Naive thymus-derived CD4-positive, alpha-beta T cell (primary cell): ENCODE measurements at regions not wholly inside any gene's neighbourhood (a gene's known extent, or its start where the extent isn't known, plus 50 kb on each side); places are given as distances from the start of the nearest gene placed in this dataset.

Source experiments
- ATAC-seq: fragments of 150-1000 bp; cut with Tn5 transposase; 2 replicates; pipeline ENCODE4 v1.10.0; 2021; ENCODE audit warnings: mild to moderate bottlenecking, moderate library complexity
- CTCF ChIA-PET: fragments of 350-600 bp; sonication (Branson Sonifier 250); formaldehyde crosslinking; loops from one replicate; lab custom pipeline; 2021; ENCODE audit warnings: antibody characterized with exemption; lab: Charles Lee
- POLR2A ChIA-PET: fragments of 350-600 bp; sonication (Branson Sonifier 250); formaldehyde crosslinking; loops from one replicate; lab custom pipeline; 2021; ENCODE audit warnings: antibody characterized with exemption, inconsistent platforms; lab: Charles Lee
- DNase-seq, 9 donors: peaks; one replicate each; pipeline versions ENCODE4 v3.0.0 to v3.0.0-alpha.2; 2020 to 2022; ENCODE audit warnings: mixed read lengths in 1 of 9
- H3K27ac ChIP-seq: one replicate; pipeline ENCODE4 v1.7.0; 2013; ENCODE audit warnings: mild to moderate bottlenecking, low read depth, low read length, moderate library complexity
- H3K27me3 ChIP-seq, 2 donors: one replicate each; pipeline ENCODE4 v1.7.0; 2013; ENCODE audit warnings: low read length in 2 of 2, mild to moderate bottlenecking in 2 of 2, moderate library complexity in 2 of 2; ENCODE audit not compliant: control insufficient read depth in 2 of 2, insufficient read depth in 2 of 2
- H3K36me3 ChIP-seq, 3 experiments: 1 replicate in 2 of 3; 2 replicates in 1 of 3; pipeline ENCODE4 v1.7.0; 2013; ENCODE audit warnings: low read length in 3 of 3, mild to moderate bottlenecking in 3 of 3, moderate library complexity in 1 of 3; ENCODE audit not compliant: insufficient read depth in 3 of 3, control insufficient read depth in 2 of 3
- H3K4me1 ChIP-seq, 2 donors: one replicate each; pipeline ENCODE4 v1.7.0; 2013; ENCODE audit warnings: low read length in 2 of 2, mild to moderate bottlenecking in 2 of 2, moderate library complexity in 1 of 2; ENCODE audit not compliant: control insufficient read depth in 2 of 2, insufficient read depth in 2 of 2
- H3K4me3 ChIP-seq: 2 replicates; pipeline ENCODE4 v1.7.0; 2013; ENCODE audit warnings: mild to moderate bottlenecking, low read length
- H3K9me3 ChIP-seq, 3 experiments: 1 replicate in 2 of 3; 2 replicates in 1 of 3; pipeline ENCODE4 v1.7.0; 2013; ENCODE audit warnings: low read length in 3 of 3; ENCODE audit not compliant: control insufficient read depth in 2 of 3
- H3K27ac Mint-ChIP-seq, 9 donors: one replicate each; pipeline ENCODE4 v1.8.0; 2020 to 2022; ENCODE audit warnings: mixed read lengths in 9 of 9, mild to moderate bottlenecking in 8 of 9, moderate library complexity in 5 of 9, inconsistent platforms in 2 of 9
- H3K27me3 Mint-ChIP-seq, 5 donors: one replicate each; pipeline ENCODE4 v1.8.0; 2021 to 2022; ENCODE audit warnings: mixed read lengths in 5 of 5, mild to moderate bottlenecking in 1 of 5
- H3K36me3 Mint-ChIP-seq, 5 donors: one replicate each; pipeline ENCODE4 v1.8.0; 2020 to 2022; ENCODE audit warnings: mixed read lengths in 5 of 5, mild to moderate bottlenecking in 3 of 5, inconsistent platforms in 1 of 5
- H3K4me1 Mint-ChIP-seq, 7 donors: one replicate each; pipeline ENCODE4 v1.8.0; 2020 to 2022; ENCODE audit warnings: mixed read lengths in 7 of 7, mild to moderate bottlenecking in 3 of 7, inconsistent platforms in 1 of 7
- H3K4me3 Mint-ChIP-seq, 10 donors: one replicate each; pipeline ENCODE4 v1.8.0; 2020 to 2022; ENCODE audit warnings: mild to moderate bottlenecking in 10 of 10, mixed read lengths in 10 of 10, moderate library complexity in 6 of 10, inconsistent platforms in 2 of 10
- H3K9me3 Mint-ChIP-seq, 11 donors: one replicate each; pipeline ENCODE4 v1.8.0; 2020 to 2022; ENCODE audit warnings: mixed read lengths in 11 of 11, mild to moderate bottlenecking in 4 of 11, inconsistent platforms in 1 of 11, moderate library complexity in 1 of 11
- intact Hi-C, 2 donors: fragments of 100-400 bp; cut with micrococcal nuclease; formaldehyde crosslinking; loops; one replicate each; pipeline ENCODE4 v1.15.1; 2023

GRCh38 chr16:47780213-47780875 is 319.2 kb downstream of the PHKB start:
- Mint-ChIP-seq H3K27ac (peak overlapping the region in 4 of 9 donors; percentile 45 to 89 (median 74)), H3K4me3 (peak overlapping the region in 8 of 10 donors; percentile 41 to 91 (median 86))

GRCh38 chr16:47779201-47780016 is 318.3 kb downstream of the PHKB start:
- peak overlapping the region; percentile 50 for H3K27ac ChIP-seq

More at GRCh38 chr16:47780213-47780875, 319.2 kb downstream of the PHKB start:
- Histone ChIP-seq H3K4me3 (no peak overlapping the region), H3K27me3 (no peaks in the 10 kb centered on the region), H3K4me1 (peaks cover 0 to 3% of the 10 kb centered on the region in 2 donors), H3K9me3 (no peaks in the 10 kb centered on the region), H3K27ac (no peak overlapping the region), H3K36me3 (no peaks in the 10 kb centered on the region)
- intact Hi-C loops = no loop called here
- Mint-ChIP-seq H3K9me3 (peaks cover 0 to 5% (median 0%) of the 10 kb centered on the region in 11 donors), H3K4me1 (peaks cover 8 to 16% (median 14%) of the 10 kb centered on the region in 7 donors), H3K27me3 (peaks cover 3 to 6% (median 5%) of the 10 kb centered on the region in 5 donors), H3K36me3 (peaks cover 0 to 4% (median 0%) of the 10 kb centered on the region in 5 donors)
- ChIA-PET POLR2A (no interaction called here), CTCF (no interaction called here)
- DNase-seq = no peak
- ATAC-seq = no peak

GRCh38 chr16:47778106-47778801 is 317.1 kb downstream of the PHKB start:
- H3K4me3 Mint-ChIP-seq = peak overlapping the region in 5 of 10 donors; percentile 6 to 91 (median 27)
- CTCF ChIA-PET = no interaction called here
- H3K27ac Mint-ChIP-seq = peak overlapping the region in 2 of 9 donors; percentile 19 to 70
- Histone ChIP-seq H3K9me3 (no peaks in the 10 kb centered on the region), H3K4me3 (no peak overlapping the region), H3K4me1 (peaks cover 0 to 3% of the 10 kb centered on the region in 2 donors), H3K36me3 (no peaks in the 10 kb centered on the region), H3K27ac (no peak overlapping the region), H3K27me3 (no peaks in the 10 kb centered on the region)
- intact Hi-C loops = loop anchor here in 1 of 2 donors (5.0 kb wide), 1 partner anchor 636 kb away; the partner anchor contains the start of gene NETO2
- ATAC-seq = no peak
- H3K36me3 Mint-ChIP-seq = peaks cover 0 to 4% (median 0%) of the 10 kb centered on the region in 5 donors
- POLR2A ChIA-PET = no interaction called here
- H3K27me3 Mint-ChIP-seq = peaks cover under 1 to 15% (median 7%) of the 10 kb centered on the region in 5 donors
- H3K4me1 Mint-ChIP-seq = peaks cover 8 to 16% (median 14%) of the 10 kb centered on the region in 7 donors
- no peak for DNase-seq
- H3K9me3 Mint-ChIP-seq = peaks cover 0 to 8% (median 0%) of the 10 kb centered on the region in 11 donors

More at GRCh38 chr16:47779201-47780016, 318.3 kb downstream of the PHKB start:
- no peaks in the 10 kb centered on the region for H3K9me3 ChIP-seq
- Mint-ChIP-seq H3K27me3 (peaks cover 3 to 7% (median 6%) of the 10 kb centered on the region in 5 donors), H3K9me3 (peaks cover 0 to 5% (median 0%) of the 10 kb centered on the region in 11 donors), H3K4me1 (peaks cover 8 to 16% (median 14%) of the 10 kb centered on the region in 7 donors), H3K36me3 (peaks cover 0 to 4% (median 0%) of the 10 kb centered on the region in 5 donors), H3K4me3 (peak overlapping the region; percentile 73 to 91 (median 86)), H3K27ac (peak overlapping the region; percentile 24 to 89 (median 76))
- POLR2A ChIA-PET = no interaction called here
- peak overlapping the region; percentile 62 for H3K4me3 ChIP-seq
- ATAC-seq (peak; percentile 34), DNase-seq (peak in 3 of 9 donors; percentile 2 to 40 (median 18))
- H3K36me3 ChIP-seq = no peaks in the 10 kb centered on the region
- no peaks in the 10 kb centered on the region for H3K27me3 ChIP-seq
- CTCF ChIA-PET = no interaction called here
- intact Hi-C loops = loop anchor here in 1 of 2 donors (1.0 to 5.0 kb wide), 2 partner anchors 318 to 637 kb away; partner anchors contain the start of genes ITFG1, NETO2 and PHKB
- H3K4me1 ChIP-seq = peaks cover 0 to 3% of the 10 kb centered on the region in 2 donors

GRCh38 chr16:47777220-47777619 is 316.1 kb downstream of the PHKB start:
- Mint-ChIP-seq H3K4me1 (peaks cover 8 to 16% (median 14%) of the 10 kb centered on the region in 7 donors), H3K36me3 (peaks cover 0 to 4% (median 0%) of the 10 kb centered on the region in 5 donors), H3K9me3 (peaks cover 0 to 16% (median 2%) of the 10 kb centered on the region in 11 donors)

GRCh38 chr16:47774661-47775060 is 313.5 kb downstream of the PHKB start:
- Mint-ChIP-seq H3K27me3 (peaks cover 10 to 20% (median 12%) of the 10 kb centered on the region in 5 donors), H3K27ac (no peak overlapping the region), H3K4me3 (no peak overlapping the region), H3K36me3 (peaks cover 0 to 4% (median 0%) of the 10 kb centered on the region in 5 donors), H3K4me1 (peaks cover 5 to 12% (median 11%) of the 10 kb centered on the region in 7 donors), H3K9me3 (peaks cover 0 to 20% (median 2%) of the 10 kb centered on the region in 11 donors)
- POLR2A ChIA-PET = no interaction called here
- Histone ChIP-seq H3K4me1 (no peaks in the 10 kb centered on the region), H3K36me3 (no peaks in the 10 kb centered on the region), H3K27ac (no peak overlapping the region), H3K27me3 (no peaks in the 10 kb centered on the region), H3K9me3 (no peaks in the 10 kb centered on the region), H3K4me3 (no peak overlapping the region)
- DNase-seq (no peak), ATAC-seq (no peak)
- intact Hi-C loops = loop anchor here in 1 of 2 donors (5.0 kb wide), 1 partner anchor 632 kb away; the partner anchor contains the start of gene NETO2
- CTCF ChIA-PET = no interaction called here

More at GRCh38 chr16:47777220-47777619, 316.1 kb downstream of the PHKB start:
- Mint-ChIP-seq H3K27ac (peak overlapping the region in 1 of 9 donors; percentile 19), H3K4me3 (no peak overlapping the region), H3K27me3 (peaks cover 6 to 20% (median 10%) of the 10 kb centered on the region in 5 donors)
- intact Hi-C loops = loop anchor here in 1 of 2 donors (5.0 kb wide), 1 partner anchor 635 kb away; the partner anchor contains the start of gene NETO2
- ATAC-seq = no peak
- H3K36me3 ChIP-seq = no peaks in the 10 kb centered on the region
- DNase-seq = no peak
- no peaks in the 10 kb centered on the region for H3K9me3 ChIP-seq
- H3K4me3 ChIP-seq = no peak overlapping the region
- H3K27ac ChIP-seq = no peak overlapping the region
- peaks cover 0 to 3% of the 10 kb centered on the region in 2 donors for H3K4me1 ChIP-seq
- ChIA-PET POLR2A (no interaction called here), CTCF (no interaction called here)
- no peaks in the 10 kb centered on the region for H3K27me3 ChIP-seq

GRCh38 chr16:47753659-47754058 is 292.5 kb downstream of the PHKB start:
- Histone ChIP-seq H3K36me3 (no peaks in the 10 kb centered on the region), H3K4me3 (no peak overlapping the region), H3K27ac (no peak overlapping the region), H3K27me3 (no peaks in the 10 kb centered on the region), H3K9me3 (no peaks in the 10 kb centered on the region), H3K4me1 (no peaks in the 10 kb centered on the region)
- POLR2A ChIA-PET = no interaction called here
- intact Hi-C loops = no loop called here
- Mint-ChIP-seq H3K4me1 (no peaks in the 10 kb centered on the region), H3K27ac (no peak overlapping the region), H3K9me3 (peaks cover 0 to 14% (median 2%) of the 10 kb centered on the region in 11 donors), H3K27me3 (peaks cover 8 to 27% (median 18%) of the 10 kb centered on the region in 5 donors), H3K4me3 (no peak overlapping the region), H3K36me3 (no peaks in the 10 kb centered on the region)
- ATAC-seq (no peak), DNase-seq (no peak)
- CTCF ChIA-PET = no interaction called here
